NCI-H345 (cell line): ENCODE measurements at regions not wholly inside any gene's neighbourhood (a gene's known extent, or its start where the extent isn't known, plus 50 kb on each side); places are given as distances from the start of the nearest gene placed in this dataset.

Experiments used
- DNase-seq: peaks from one replicate; lab custom pipeline; 2025; lab: John Stamatoyannopoulos, UW

DNA sequence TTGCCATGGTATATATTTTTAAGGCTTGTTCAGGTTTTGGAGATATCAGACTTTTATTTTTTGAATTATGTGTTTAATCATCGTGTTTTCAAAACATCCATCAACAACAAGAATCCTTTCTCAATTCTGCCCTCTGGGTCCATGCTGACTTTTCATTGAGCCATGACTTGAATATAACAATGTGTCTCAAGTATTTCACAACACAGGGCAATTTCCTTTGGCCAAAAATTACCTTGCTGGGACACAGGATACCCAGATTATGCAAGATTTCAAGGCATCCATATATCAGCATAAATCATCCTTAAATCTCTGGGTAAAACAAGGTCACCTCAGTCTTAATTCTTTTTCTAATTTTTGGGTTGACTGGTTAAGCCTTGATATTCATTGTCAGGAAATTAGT lies 411.2 kb upstream of the USP24 start:
- DNase-seq, result no peak

- DNase-seq, result no peak
These were observed 409.6 kb upstream of the USP24 start for GRCh38 chr1:55624766-55625165.

- no peak for DNase-seq
These were observed 408.1 kb upstream of the USP24 start for GRCh38 chr1:55623311-55623710.

DNA sequence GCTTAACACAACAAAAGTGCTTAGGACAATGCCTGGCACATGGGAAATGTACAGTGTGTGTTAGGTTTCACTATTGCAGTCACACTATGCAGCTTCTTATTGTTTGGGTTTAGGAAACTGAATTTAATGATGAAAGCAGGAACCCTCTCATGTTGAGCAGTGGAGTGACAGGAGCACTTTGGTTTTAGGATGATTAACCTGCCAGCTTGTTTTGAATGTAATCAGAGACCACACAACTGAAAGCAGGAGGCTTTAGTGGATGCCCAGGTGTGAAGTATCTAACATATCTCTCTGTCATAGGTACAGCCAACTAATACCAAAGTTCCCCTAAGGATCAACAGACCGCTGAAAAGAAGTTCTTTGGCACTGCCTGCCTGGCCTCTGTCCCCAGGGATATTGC lies 406.9 kb upstream of the USP24 start:
- DNase-seq, result no peak

DNA sequence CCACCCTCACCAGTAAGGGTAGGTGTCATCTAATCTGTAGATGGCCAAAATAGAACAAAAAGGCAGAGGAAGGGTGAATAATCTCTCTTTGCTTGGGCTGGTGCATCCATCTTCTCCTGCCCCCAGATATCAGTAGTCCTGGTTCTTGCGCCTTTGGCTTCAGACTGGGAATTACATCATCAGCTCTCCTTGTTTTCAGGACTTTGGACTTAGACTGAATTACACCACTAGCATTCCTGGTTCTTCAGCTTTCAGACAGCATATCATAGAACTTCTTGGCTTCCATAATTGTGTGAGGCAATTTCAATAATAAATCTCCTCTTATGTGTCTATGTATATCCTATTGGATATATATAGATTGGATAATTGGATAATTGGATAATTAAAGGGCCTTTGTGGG lies 403.0 kb upstream of the USP24 start:
- DNase-seq, result no peak

GRCh38 chr1:55617288-55617982 lies 402.3 kb upstream of the USP24 start:
- DNase-seq, result no peak

- DNase-seq, result no peak
These were observed 397.8 kb upstream of the USP24 start for GRCh38 chr1:55612988-55613387.

- DNase-seq, result no peak
These were observed 396.0 kb upstream of the USP24 start for GRCh38 chr1:55611123-55611522.

DNA sequence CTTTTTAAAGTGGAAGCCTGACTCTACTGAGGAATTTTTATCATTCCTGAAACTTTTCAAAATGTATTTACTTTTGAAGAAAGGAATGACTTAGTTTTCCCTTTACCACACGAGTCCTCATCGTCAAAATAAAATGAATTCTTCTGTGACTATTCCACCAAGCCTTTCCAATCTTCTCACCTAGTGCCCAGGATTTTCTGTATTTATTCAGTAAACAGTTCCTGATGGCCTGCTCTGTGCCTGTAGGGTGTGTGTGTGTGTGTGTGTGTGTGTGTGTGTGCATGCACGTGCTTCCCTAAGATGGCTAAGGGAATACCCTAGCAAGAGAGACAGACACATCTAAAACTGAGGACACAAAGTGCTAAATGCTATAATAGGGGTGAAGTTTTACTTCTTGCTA lies 395.0 kb upstream of the USP24 start:
- no peak for DNase-seq

DNA sequence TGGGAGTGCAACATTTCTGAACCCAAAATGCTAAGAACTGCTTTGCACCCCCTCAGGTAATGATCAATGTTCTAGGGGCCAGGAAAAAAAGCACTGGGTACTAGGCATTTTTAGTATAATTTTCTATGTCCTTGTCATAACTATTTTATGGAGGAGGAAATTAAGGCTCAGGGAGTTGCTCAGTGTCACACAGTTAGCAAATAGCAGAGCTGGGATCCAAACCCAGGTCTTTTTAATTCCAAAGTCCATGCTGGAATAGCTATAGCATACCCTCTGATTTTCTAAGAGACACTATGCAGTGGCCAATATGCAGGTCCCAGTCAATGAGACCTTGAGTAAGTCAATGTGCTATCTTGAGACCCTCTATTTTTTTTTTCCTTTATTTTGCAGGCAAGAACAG lies 394.5 kb upstream of the USP24 start:
- DNase-seq, result no peak

GRCh38 chr1:55605155-55605554 lies 390.0 kb upstream of the USP24 start:
- DNase-seq, result no peak

GRCh38 chr1:55604749-55605148 lies 389.6 kb upstream of the USP24 start:
- DNase-seq, result no peak

- DNase-seq, result no peak
These were observed 389.0 kb upstream of the USP24 start for GRCh38 chr1:55604179-55604578.

DNA sequence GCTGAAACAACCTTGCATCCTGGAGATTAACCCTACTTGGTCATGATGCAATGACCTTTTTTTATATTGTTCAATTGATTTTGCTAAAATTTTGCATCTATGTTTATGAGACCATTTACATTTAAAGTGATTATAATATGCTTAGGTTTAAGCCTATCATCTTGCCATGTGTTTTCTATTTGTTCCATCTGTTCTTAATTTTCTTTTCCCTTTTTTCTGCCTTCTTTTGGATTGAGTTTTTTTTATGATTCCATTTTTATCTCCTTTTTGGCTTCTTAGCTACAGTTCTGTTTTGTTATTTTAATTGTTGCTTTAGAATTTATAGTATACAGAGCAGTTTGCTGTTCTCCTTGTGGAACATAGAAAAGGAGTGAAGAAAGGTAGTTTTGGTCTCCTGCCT lies 385.1 kb upstream of the USP24 start:
- no peak for DNase-seq

GRCh38 chr1:55597910-55598309 lies 382.7 kb upstream of the USP24 start:
- DNase-seq, result no peak

- no peak for DNase-seq
These were observed 379.5 kb upstream of the USP24 start for GRCh38 chr1:55594701-55595100.

DNA sequence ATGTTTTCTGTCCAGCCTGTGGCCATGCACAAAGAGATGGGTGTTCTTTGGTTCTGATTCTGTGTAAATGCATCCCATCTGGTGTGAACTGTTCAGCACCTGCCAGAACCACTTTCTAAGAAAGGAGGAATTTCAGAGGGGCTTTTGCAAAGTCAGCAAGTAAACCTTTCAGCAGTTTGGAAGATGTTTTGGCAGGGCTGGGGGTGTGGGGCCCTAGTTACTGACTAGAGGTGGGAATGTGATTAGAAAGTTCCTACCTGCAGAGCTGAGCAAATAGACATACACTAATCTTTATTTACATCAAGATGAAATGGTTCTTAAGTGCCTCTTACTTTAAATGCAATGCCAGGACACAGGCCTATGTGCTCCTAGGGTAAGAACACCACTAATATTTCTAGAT lies 378.1 kb upstream of the USP24 start:
- no peak for DNase-seq

DNA sequence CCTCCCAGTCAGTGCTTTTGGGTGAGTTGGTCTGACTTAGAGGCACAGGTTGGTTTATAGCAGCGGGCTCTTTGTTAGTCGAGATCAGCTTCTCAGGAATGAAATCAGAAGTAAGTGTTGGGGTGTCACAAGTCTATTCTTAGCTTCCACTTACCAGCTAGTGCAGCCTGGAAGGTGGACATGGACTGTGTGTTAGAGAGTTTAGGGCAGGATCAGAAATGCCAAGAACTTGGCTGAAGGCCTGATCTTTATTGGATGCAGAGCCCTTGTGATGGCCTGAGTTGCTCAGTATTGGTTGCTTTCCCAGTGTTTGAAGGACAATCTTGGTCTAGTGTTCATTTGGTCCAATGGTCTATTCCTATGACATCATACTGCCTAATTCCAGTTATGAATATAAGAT lies 377.0 kb upstream of the USP24 start:
- DNase-seq, result no peak

DNA sequence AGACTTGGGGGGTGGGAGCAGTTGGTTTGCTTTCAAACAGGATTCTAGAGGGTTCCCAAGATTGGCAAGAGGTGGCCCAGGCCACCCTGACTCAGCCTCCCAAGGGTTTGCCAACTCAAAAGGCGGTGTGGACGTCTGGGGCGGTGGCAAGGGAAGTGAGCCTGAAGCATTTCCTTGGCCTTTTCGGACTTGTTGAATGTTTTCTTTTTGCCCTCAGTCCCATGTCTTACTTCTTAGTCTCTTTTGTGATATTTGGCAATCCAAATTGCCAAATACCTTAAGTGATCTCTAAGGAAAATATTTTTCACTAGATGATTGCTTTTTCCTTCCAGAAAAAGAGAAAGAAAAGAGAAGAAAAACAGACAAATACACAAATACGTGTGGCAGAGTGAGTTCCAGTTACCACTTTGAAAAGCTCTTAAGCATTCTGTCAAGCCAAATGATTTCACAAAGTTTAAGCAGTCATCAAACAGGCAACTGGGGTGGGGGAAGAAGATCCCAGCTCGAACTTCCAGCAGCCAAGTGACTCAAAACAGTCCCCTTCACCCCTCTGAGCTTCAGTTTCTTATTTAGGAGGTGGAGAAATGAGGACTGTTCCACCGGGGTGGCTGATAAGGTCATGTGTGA lies 374.6 kb upstream of the USP24 start:
- no peak for DNase-seq

GRCh38 chr1:55588309-55588708 lies 373.1 kb upstream of the USP24 start:
- DNase-seq, result no peak

GRCh38 chr1:55586771-55587170 lies 371.6 kb upstream of the USP24 start:
- no peak for DNase-seq

GRCh38 chr1:55585402-55585792 lies 370.2 kb upstream of the USP24 start:
- DNase-seq, result no peak

GRCh38 chr1:55584526-55585401 lies 369.6 kb upstream of the USP24 start:
- DNase-seq, result peak; percentile 48
